ENCODE measurements at regions not wholly inside any gene's neighbourhood (a gene's known extent, or its start where the extent isn't known, plus 50 kb on each side); places are given as distances from the start of the nearest gene placed in this dataset.

DNA sequence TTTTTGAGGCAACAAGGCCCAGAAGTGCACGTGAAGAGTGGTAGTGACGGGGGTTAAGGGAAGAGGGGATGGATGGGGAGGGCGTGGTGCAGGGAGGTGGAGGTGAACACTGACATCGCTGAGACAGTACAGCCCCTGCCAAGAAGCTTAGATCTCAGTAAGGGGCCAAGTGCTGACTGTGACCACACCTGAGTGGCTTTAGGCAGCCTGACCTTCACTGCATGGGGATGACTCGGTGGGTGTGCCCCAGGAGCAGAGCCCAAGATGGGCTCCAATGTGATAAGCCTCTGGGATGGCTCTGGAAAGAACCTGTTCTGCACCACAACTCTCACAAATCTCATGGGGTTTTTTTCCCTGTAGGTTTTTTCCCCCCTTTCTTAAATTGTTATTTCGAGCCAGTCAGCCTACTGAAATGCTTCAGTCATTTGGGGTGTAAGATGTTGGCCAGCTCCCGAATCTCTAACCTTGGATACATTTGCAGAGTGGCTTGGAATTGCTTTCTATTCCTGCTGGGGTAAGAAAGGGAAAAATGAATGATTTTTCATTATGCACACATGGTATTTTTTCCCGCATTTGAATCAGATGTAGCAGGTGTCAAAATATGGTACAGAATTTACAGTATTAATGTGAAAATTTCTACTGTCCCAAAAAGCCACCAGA is 165.0 kb downstream of the TM9SF2 start:
- TF ChIP-seq, protein P1, sequence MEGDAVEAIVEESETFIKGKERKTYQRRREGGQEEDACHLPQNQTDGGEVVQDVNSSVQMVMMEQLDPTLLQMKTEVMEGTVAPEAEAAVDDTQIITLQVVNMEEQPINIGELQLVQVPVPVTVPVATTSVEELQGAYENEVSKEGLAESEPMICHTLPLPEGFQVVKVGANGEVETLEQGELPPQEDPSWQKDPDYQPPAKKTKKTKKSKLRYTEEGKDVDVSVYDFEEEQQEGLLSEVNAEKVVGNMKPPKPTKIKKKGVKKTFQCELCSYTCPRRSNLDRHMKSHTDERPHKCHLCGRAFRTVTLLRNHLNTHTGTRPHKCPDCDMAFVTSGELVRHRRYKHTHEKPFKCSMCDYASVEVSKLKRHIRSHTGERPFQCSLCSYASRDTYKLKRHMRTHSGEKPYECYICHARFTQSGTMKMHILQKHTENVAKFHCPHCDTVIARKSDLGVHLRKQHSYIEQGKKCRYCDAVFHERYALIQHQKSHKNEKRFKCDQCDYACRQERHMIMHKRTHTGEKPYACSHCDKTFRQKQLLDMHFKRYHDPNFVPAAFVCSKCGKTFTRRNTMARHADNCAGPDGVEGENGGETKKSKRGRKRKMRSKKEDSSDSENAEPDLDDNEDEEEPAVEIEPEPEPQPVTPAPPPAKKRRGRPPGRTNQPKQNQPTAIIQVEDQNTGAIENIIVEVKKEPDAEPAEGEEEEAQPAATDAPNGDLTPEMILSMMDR (IDR thresholded peaks at IDR 0.05) = no peak
- TF ChIP-seq POLR2A (IDR thresholded peaks at IDR 0.05) = no peak

Measured in uterus (tissue), 2 donors.